ENCODE measurements at regions not wholly inside any gene's neighbourhood (a gene's known extent, or its start where the extent isn't known, plus 50 kb on each side); places are given as distances from the start of the nearest gene placed in this dataset.

- Histone ChIP-seq H3K27ac (ENCODE audit: extremely low read depth, low read depth, low read length) (no peak overlapping the region), H3K4me2 (ENCODE audit: insufficient read depth, low read length) (no peak overlapping the region), H4K20me1 (replicated peaks; ENCODE audit: control insufficient read depth, insufficient read depth, low read length) (no peaks in the 10 kb centered on the region), H3K27me3 (ENCODE audit: control insufficient read depth in 2 of 2, insufficient read depth in 2 of 2, low read length in 2 of 2) (no peaks in the 10 kb centered on the region), H3K36me3 (ENCODE audit: control insufficient read depth, insufficient read depth, low read length) (no peaks in the 10 kb centered on the region), H3K9ac (ENCODE audit: insufficient read depth in 1 of 2, low read depth in 2 of 2, low read length in 2 of 2) (no peak overlapping the region), H3K9me3 (replicated peaks; ENCODE audit: control insufficient read depth, insufficient read depth, low read depth, low read length) (no peaks in the 10 kb centered on the region), H3K4me3 (no peak overlapping the region), H3K79me2 (ENCODE audit: control insufficient read depth, insufficient read depth, low read length) (no peaks in the 10 kb centered on the region), H3K4me1 (replicated peaks in 1 of 2; ENCODE audit: control insufficient read depth in 2 of 2, insufficient read depth in 2 of 2, low read length in 2 of 2) (no peaks in the 10 kb centered on the region), H2AFZ (ENCODE audit: low read depth, low read length) (no peak overlapping the region), H3K9me1 (ENCODE audit: control insufficient read depth, insufficient read depth, low read length) (no peaks in the 10 kb centered on the region)
- no peak for ATAC-seq
- ChIA-PET CTCF (ENCODE audit: low intra/inter-chr PET ratio) (no interaction called here), POLR2A (no interaction called here)
- intact Hi-C loops (cut with micrococcal nuclease): no loop called here
- in situ Hi-C loops (cut with MboI): no loop called here
- FAIRE-seq: no peak
- no TSS peak for BruUV-seq (replicated peaks)
- 0% methylated on average over 3 of the region's 3 CpGs for WGBS (ENCODE audit: insufficient coverage, low coverage, missing lambda C conversion rate)
- TF ChIP-seq CHD1 (IDR thresholded peaks at IDR 0.05; ENCODE audit: low read length) (no peak), STAT6 (CRISPR knock-in tag; IDR thresholded peaks at IDR 0.05) (no peak), RB1 (IDR thresholded peaks at IDR 0.05; ENCODE audit: low read depth) (no peak), ZNF79 (CRISPR knock-in tag; IDR thresholded peaks at IDR 0.05; ENCODE audit: low read depth) (no peak), CREM (IDR thresholded peaks at IDR 0.05; ENCODE audit: low read depth) (no peak), SMAD2 (IDR thresholded peaks at IDR 0.05; ENCODE audit: low read depth, low read length) (no peak), RFX7 (CRISPR knock-in tag; IDR thresholded peaks at IDR 0.05) (no peak), ZNF3 (CRISPR knock-in tag; IDR thresholded peaks at IDR 0.05) (no peak), HOXB6 (CRISPR knock-in tag; IDR thresholded peaks at IDR 0.05; ENCODE audit: borderline replicate concordance) (no peak), E4F1 (CRISPR knock-in tag; IDR thresholded peaks at IDR 0.05; ENCODE audit: borderline replicate concordance) (no peak), XRCC4 (IDR thresholded peaks at IDR 0.05; ENCODE audit: extremely low read depth, insufficient read depth, insufficient read length) (no peak), ESRRB (CRISPR knock-in tag; IDR thresholded peaks at IDR 0.05; ENCODE audit: borderline replicate concordance) (no peak), ZNF263 (CRISPR knock-in tag; IDR thresholded peaks at IDR 0.05; ENCODE audit: borderline replicate concordance) (no peak), EP300 (IDR thresholded peaks at IDR 0.05; ENCODE audit: low read length) (no peak)
- DNase-seq (ENCODE audit: extremely low read depth in 1 of 4, low spot score in 3 of 4): no peak
These were observed 583.9 kb upstream of the DIPK2B start for GRCh38 chrX:45784590-45784989.
